ENCODE measurements at regions not wholly inside any gene's neighbourhood (a gene's known extent, or its start where the extent isn't known, plus 50 kb on each side); places are given as distances from the start of the nearest gene placed in this dataset.
"Not testable (repeated sequence)": the region's sequence is repeated elsewhere in the genome, so short reads cannot be mapped to it uniquely, and the experiment has no call there.

- TF ChIP-seq POLR2A, POLR2AphosphoS5 (IDR thresholded peaks at IDR 0.05; ENCODE audit: low read depth, low read length): not testable (repeated sequence)
Observed at GRCh38 chr1:144045751-144046546, 74.2 kb upstream of the FAM72C start.

All from GM12892 (cell line).